OCI-LY1 (cell line): ENCODE measurements at regions not wholly inside any gene's neighbourhood (a gene's known extent, or its start where the extent isn't known, plus 50 kb on each side); places are given as distances from the start of the nearest gene placed in this dataset.

ENCODE experiments used
- H2AFZ ChIP-seq: fragments of 200-600 bp; sonication (generic), shearing (Covaris generic); 2 replicates; pipeline ENCODE4 v1.6.0; 2014; ENCODE audit warnings: antibody characterized with exemption, mild to moderate bottlenecking, low read length
- H3F3A ChIP-seq: fragments of 200-600 bp; sonication (generic), shearing (Covaris generic); 2 replicates; pipeline ENCODE4 v1.6.0; 2014; ENCODE audit warnings: mild to moderate bottlenecking, antibody characterized with exemption, low read length, moderate library complexity; ENCODE audit not compliant: insufficient read depth
- H3K27ac ChIP-seq: fragments of 200-600 bp; sonication (generic); 2 replicates; pipeline ENCODE4 v1.5.1; 2014; ENCODE audit warnings: low read length, mixed run types, mild to moderate bottlenecking, low read depth; ENCODE audit not compliant: poor library complexity, severe bottlenecking
- H3K27me3 ChIP-seq: fragments of 200-600 bp; sonication (generic); 2 replicates; pipeline ENCODE4 v1.6.0; 2014; ENCODE audit warnings: antibody characterized with exemption, mild to moderate bottlenecking, low read length, moderate library complexity; ENCODE audit not compliant: insufficient read depth
- H3K36me3 ChIP-seq: fragments of 200-600 bp; sonication (generic); 2 replicates; pipeline ENCODE4 v1.6.1; 2014; ENCODE audit warnings: mild to moderate bottlenecking, antibody characterized with exemption, low read length, moderate library complexity, mixed read lengths; ENCODE audit not compliant: insufficient read depth
- H3K4me1 ChIP-seq: fragments of 200-600 bp; sonication (generic); 2 replicates; pipeline ENCODE4 v1.5.1; 2014; ENCODE audit warnings: mild to moderate bottlenecking, low read length, moderate library complexity; ENCODE audit not compliant: insufficient read depth, severe bottlenecking
- H3K4me2 ChIP-seq: fragments of 200-600 bp; sonication (generic), shearing (Covaris generic); 2 replicates; pipeline ENCODE4 v1.6.1; 2014; ENCODE audit warnings: low read length
- H3K4me3 ChIP-seq: fragments of 200-600 bp; sonication (generic); 2 replicates; pipeline ENCODE4 v1.5.1; 2014; ENCODE audit warnings: low read length, low read depth, mild to moderate bottlenecking, mixed read lengths; ENCODE audit not compliant: poor library complexity, severe bottlenecking
- H3K79me2 ChIP-seq: fragments of 200-600 bp; shearing (Covaris generic); 2 replicates; pipeline ENCODE4 v1.6.1; 2016; ENCODE audit warnings: mixed run types, low read length, mixed read lengths; ENCODE audit not compliant: insufficient read depth
- H3K9ac ChIP-seq: fragments of 200-600 bp; sonication (generic), shearing (Covaris generic); 2 replicates; pipeline ENCODE4 v1.6.1; 2014; ENCODE audit warnings: mild to moderate bottlenecking, low read length, mixed read lengths
- H3K9me2 ChIP-seq: fragments of 200-600 bp; sonication (generic), shearing (Covaris generic); 2 replicates; pipeline ENCODE4 v1.6.1; 2014; ENCODE audit warnings: low read depth, mild to moderate bottlenecking, low read length, mixed read lengths
- H3K9me3 ChIP-seq: fragments of 200-600 bp; shearing (Covaris generic); 2 replicates; pipeline ENCODE4 v1.6.1; 2014; ENCODE audit warnings: low read length, mixed read lengths
- H4K20me1 ChIP-seq: fragments of 200-600 bp; sonication (generic), shearing (Covaris generic); 2 replicates; pipeline ENCODE4 v1.6.0; 2016; ENCODE audit warnings: mild to moderate bottlenecking, low read length; ENCODE audit not compliant: insufficient read depth
- CTCF ChIP-seq: fragments of 200-600 bp; sonication (generic), shearing (Covaris generic); IDR thresholded peaks from 2 replicates; pipeline ENCODE4 v1.5.1; 2017; ENCODE audit warnings: mild to moderate bottlenecking, antibody characterized with exemption, low read length, moderate library complexity, mixed read lengths
- EZH2 ChIP-seq: fragments of 200-600 bp; sonication (generic), shearing (Covaris generic); IDR thresholded peaks from 2 replicates; pipeline ENCODE4 v1.8.0; 2017; ENCODE audit warnings: borderline replicate concordance, mixed run types, mild to moderate bottlenecking, antibody characterized with exemption, low read length, moderate library complexity, mixed read lengths

GRCh38 chr11:29353833-29354232, 663.0 kb downstream of the KCNA4 start:
- Histone ChIP-seq H3K9me2 (no peaks in the 10 kb centered on the region), H3K27ac (no peak overlapping the region), H3K27me3 (no peaks in the 10 kb centered on the region), H2AFZ (no peak overlapping the region), H3K4me3 (no peak overlapping the region), H3F3A (no peaks in the 10 kb centered on the region), H3K4me2 (no peak overlapping the region), H3K36me3 (no peaks in the 10 kb centered on the region), H3K4me1 (no peaks in the 10 kb centered on the region), H3K79me2 (no peaks in the 10 kb centered on the region), H4K20me1 (no peaks in the 10 kb centered on the region), H3K9ac (no peak overlapping the region), H3K9me3 (no peaks in the 10 kb centered on the region)
- TF ChIP-seq EZH2, result no peak
- TF ChIP-seq CTCF, result no peak

- TF ChIP-seq EZH2 (no peak), CTCF (no peak)
- Histone ChIP-seq H3K27ac (no peak overlapping the region), H2AFZ (no peak overlapping the region), H3K4me3 (no peak overlapping the region), H3K4me1 (no peaks in the 10 kb centered on the region), H3K4me2 (no peak overlapping the region), H3K9me3 (no peaks in the 10 kb centered on the region), H4K20me1 (no peaks in the 10 kb centered on the region), H3K9me2 (no peaks in the 10 kb centered on the region), H3K79me2 (no peaks in the 10 kb centered on the region), H3K27me3 (no peaks in the 10 kb centered on the region), H3K9ac (no peak overlapping the region), H3K36me3 (no peaks in the 10 kb centered on the region), H3F3A (no peaks in the 10 kb centered on the region)
Measured at GRCh38 chr11:29352273-29352795, 664.5 kb downstream of the KCNA4 start.

GRCh38 chr11:29351301-29351873, 665.4 kb downstream of the KCNA4 start:
- Histone ChIP-seq H3K79me2 (no peaks in the 10 kb centered on the region), H3F3A (no peaks in the 10 kb centered on the region), H3K9ac (no peak overlapping the region), H4K20me1 (no peaks in the 10 kb centered on the region), H3K4me3 (no peak overlapping the region), H3K9me2 (no peaks in the 10 kb centered on the region), H3K4me2 (no peak overlapping the region), H3K27ac (no peak overlapping the region), H3K4me1 (no peaks in the 10 kb centered on the region), H3K36me3 (no peaks in the 10 kb centered on the region), H2AFZ (no peak overlapping the region), H3K27me3 (no peaks in the 10 kb centered on the region), H3K9me3 (no peaks in the 10 kb centered on the region)
- no peak for TF ChIP-seq CTCF
- TF ChIP-seq EZH2, result no peak
